ENCODE measurements at regions not wholly inside any gene's neighbourhood (a gene's known extent, or its start where the extent isn't known, plus 50 kb on each side); places are given as distances from the start of the nearest gene placed in this dataset.

GRCh38 chr16:52165961-52166360 is 381.0 kb downstream of the TOX3 start:
- TF ChIP-seq CTCF (IDR thresholded peaks at IDR 0.05 in 8 of 11, conservative IDR thresholded peaks at IDR 0.05 in 3 of 11), result no peak
- no peak for TF ChIP-seq POLR2A (IDR thresholded peaks at IDR 0.05)
- TF ChIP-seq POLR2AphosphoS5 (IDR thresholded peaks at IDR 0.05), result no peak
